Activated B cell treated with CpG ODN at 0.5 μM for 24 hours (primary cell): ENCODE measurements at regions not wholly inside any gene's neighbourhood (a gene's known extent, or its start where the extent isn't known, plus 50 kb on each side); places are given as distances from the start of the nearest gene placed in this dataset.

Experiments
- ATAC-seq: fragments of 200-7000 bp; cut with Tn5 transposase; one replicate; pipeline ENCODE4 v1.10.0; 2021; ENCODE audit warnings: low read depth, mild to moderate bottlenecking, moderate library complexity
- CTCF ChIA-PET: fragments of 350-600 bp; sonication (Branson Sonifier 250); formaldehyde crosslinking; loops from one replicate; lab custom pipeline; 2021; ENCODE audit warnings: antibody characterized with exemption; lab: Charles Lee
- POLR2A ChIA-PET: fragments of 350-600 bp; sonication (Branson Sonifier 250); formaldehyde crosslinking; loops from one replicate; lab custom pipeline; 2021; ENCODE audit warnings: antibody characterized with exemption; lab: Charles Lee
- DNase-seq: peaks from one replicate; pipeline ENCODE4 v3.0.0; 2022
- H3K27ac Mint-ChIP-seq: one replicate; pipeline ENCODE4 v1.8.0; 2020; ENCODE audit warnings: mixed read lengths
- H3K27me3 Mint-ChIP-seq: one replicate; pipeline ENCODE4 v1.8.0; 2021; ENCODE audit warnings: mixed read lengths
- H3K36me3 Mint-ChIP-seq: one replicate; pipeline ENCODE4 v1.8.0; 2021; ENCODE audit warnings: low read depth, mixed read lengths
- H3K4me1 Mint-ChIP-seq: one replicate; pipeline ENCODE4 v1.8.0; 2021; ENCODE audit warnings: mixed read lengths
- H3K4me3 Mint-ChIP-seq: one replicate; pipeline ENCODE4 v1.8.0; 2020; ENCODE audit warnings: mild to moderate bottlenecking, mixed read lengths
- H3K9me3 Mint-ChIP-seq: one replicate; pipeline ENCODE4 v1.8.0; 2020; ENCODE audit warnings: mixed read lengths
- CTCF ChIP-seq: fragments of 200-600 bp; IDR thresholded peaks from one replicate; pipeline ENCODE4 v1.8.0; 2022; ENCODE audit warnings: antibody characterized with exemption, mild to moderate bottlenecking
- intact Hi-C: fragments of 100-400 bp; cut with micrococcal nuclease; formaldehyde crosslinking; loops from one replicate; pipeline ENCODE4 v1.15.1; 2024

DNA sequence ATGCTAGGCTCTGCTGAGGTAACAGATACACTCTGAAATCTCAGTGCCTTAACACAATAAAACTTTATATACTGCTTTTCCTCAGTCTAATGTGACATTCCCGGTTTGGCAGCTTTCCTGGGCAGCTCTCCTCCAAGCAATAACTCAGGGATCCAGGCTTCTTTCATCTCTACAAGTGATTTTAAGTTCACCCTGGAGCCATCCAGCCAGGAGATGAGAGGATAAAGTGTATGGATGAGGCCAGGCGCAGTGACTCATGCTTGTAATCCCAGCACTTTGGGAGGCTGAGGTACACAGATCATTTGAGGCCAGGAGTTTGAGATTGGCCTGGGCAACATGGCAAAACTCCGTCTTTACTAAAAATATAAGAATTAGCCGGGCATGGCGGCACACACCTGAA, 147.2 kb downstream of the UTP18 start:
- ATAC-seq (no peak), DNase-seq (no peak)
- no peaks in the 10 kb centered on the region for H3K36me3 Mint-ChIP-seq
- peaks cover 18% of the 10 kb centered on the region for H3K27me3 Mint-ChIP-seq
- intact Hi-C loops = no loop called here
- no peaks in the 10 kb centered on the region for H3K9me3 Mint-ChIP-seq
- TF ChIP-seq CTCF = no peak
- CTCF ChIA-PET = no interaction called here
- H3K27ac Mint-ChIP-seq = no peak overlapping the region
- no peaks in the 10 kb centered on the region for H3K4me1 Mint-ChIP-seq
- POLR2A ChIA-PET = no interaction called here
- H3K4me3 Mint-ChIP-seq = no peak overlapping the region

GRCh38 chr17:51419476-51419875, 159.1 kb downstream of the UTP18 start:
- H3K27me3 Mint-ChIP-seq = peaks cover 16% of the 10 kb centered on the region
- no peak overlapping the region for H3K27ac Mint-ChIP-seq
- no peak overlapping the region for H3K4me3 Mint-ChIP-seq
- ChIA-PET POLR2A (no interaction called here), CTCF (no interaction called here)
- no peaks in the 10 kb centered on the region for H3K36me3 Mint-ChIP-seq
- no peak for TF ChIP-seq CTCF
- no peaks in the 10 kb centered on the region for H3K4me1 Mint-ChIP-seq
- no peak for DNase-seq
- H3K9me3 Mint-ChIP-seq = no peaks in the 10 kb centered on the region
- intact Hi-C loops = no loop called here
- ATAC-seq = no peak

DNA sequence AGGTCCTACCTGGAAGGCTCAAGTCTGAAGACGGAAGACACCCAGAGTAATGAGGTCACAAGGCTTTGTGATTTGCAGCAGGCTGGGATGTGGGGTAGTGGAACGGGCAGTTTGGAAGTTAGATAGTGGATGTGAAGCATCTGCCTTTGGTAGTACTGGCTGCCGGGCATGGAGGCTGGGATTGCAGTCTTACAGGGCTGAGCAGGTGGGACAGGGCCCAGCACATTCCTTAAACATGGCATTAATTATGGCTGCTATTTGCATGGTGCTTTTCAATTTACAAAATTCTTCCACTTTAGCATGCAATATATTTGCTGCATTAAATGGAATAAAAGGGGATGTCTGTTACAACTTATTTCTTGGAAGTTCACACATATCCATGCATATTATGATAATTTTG, 161.2 kb downstream of the UTP18 start:
- ATAC-seq (no peak), DNase-seq (no peak)
- peaks cover 14% of the 10 kb centered on the region for H3K27me3 Mint-ChIP-seq
- no peak overlapping the region for H3K27ac Mint-ChIP-seq
- no peaks in the 10 kb centered on the region for H3K9me3 Mint-ChIP-seq
- no peak for TF ChIP-seq CTCF
- intact Hi-C loops = no loop called here
- ChIA-PET POLR2A (no interaction called here), CTCF (no interaction called here)
- H3K36me3 Mint-ChIP-seq = no peaks in the 10 kb centered on the region
- H3K4me3 Mint-ChIP-seq = no peak overlapping the region
- no peaks in the 10 kb centered on the region for H3K4me1 Mint-ChIP-seq

GRCh38 chr17:51422634-51423033, 162.3 kb downstream of the UTP18 start:
- ATAC-seq = no peak
- intact Hi-C loops = no loop called here
- ChIA-PET POLR2A (no interaction called here), CTCF (no interaction called here)
- H3K4me3 Mint-ChIP-seq = no peak overlapping the region
- no peak for DNase-seq
- H3K27ac Mint-ChIP-seq = no peak overlapping the region
- no peak for TF ChIP-seq CTCF
- H3K36me3 Mint-ChIP-seq = no peaks in the 10 kb centered on the region
- H3K9me3 Mint-ChIP-seq = no peaks in the 10 kb centered on the region
- peaks cover 14% of the 10 kb centered on the region for H3K27me3 Mint-ChIP-seq
- H3K4me1 Mint-ChIP-seq = peaks cover 1% of the 10 kb centered on the region

GRCh38 chr17:51423421-51424160, 163.2 kb downstream of the UTP18 start:
- TF ChIP-seq CTCF = no peak
- Mint-ChIP-seq H3K4me1 (peaks cover 3% of the 10 kb centered on the region), H3K36me3 (no peaks in the 10 kb centered on the region), H3K9me3 (no peaks in the 10 kb centered on the region), H3K27me3 (peaks cover 13% of the 10 kb centered on the region), H3K4me3 (no peak overlapping the region), H3K27ac (no peak overlapping the region)
- intact Hi-C loops = no loop called here
- no peak for DNase-seq
- CTCF ChIA-PET = no interaction called here
- POLR2A ChIA-PET = no interaction called here
- ATAC-seq = no peak
